ENCODE measurements at regions not wholly inside any gene's neighbourhood (a gene's known extent, or its start where the extent isn't known, plus 50 kb on each side); places are given as distances from the start of the nearest gene placed in this dataset.

- no peaks in the 10 kb centered on the region for H3K9me3 ChIP-seq (ENCODE audit: low read length)
- no peaks in the 10 kb centered on the region for H3K36me3 ChIP-seq (ENCODE audit: insufficient read depth, low read length)
- no peaks in the 10 kb centered on the region for H3K9me2 ChIP-seq (ENCODE audit: insufficient read depth, low read length)
- no peaks in the 10 kb centered on the region for H3K79me2 ChIP-seq (ENCODE audit: insufficient read depth, low read depth, low read length)
- BruUV-seq (replicated peaks): no TSS peak
- intact Hi-C loops (cut with micrococcal nuclease; ENCODE audit: unreplicated experiment): no loop called here
- no peak overlapping the region for H3K4me2 ChIP-seq (ENCODE audit: low read length)
- POLR2A ChIA-PET: interaction anchor here (0.6 kb wide), 1 partner anchor 28 kb away, joined by 3 read pairs; no protein-coding TSS in a partner anchor
- no peak overlapping the region for H3K4me3 ChIP-seq (ENCODE audit: low read depth, low read length, poor library complexity, severe bottlenecking)
- TF ChIP-seq CTCF (conservative IDR thresholded peaks at IDR 0.05; ENCODE audit: low read length) (no peak), EZH2phosphoT487 (IDR thresholded peaks at IDR 0.05; ENCODE audit: borderline replicate concordance, low read depth, low read length) (no peak)
- H4K20me1 ChIP-seq (ENCODE audit: insufficient read depth, low read length): no peaks in the 10 kb centered on the region
- CTCF ChIA-PET (ENCODE audit: unreplicated experiment): no interaction called here
- H3K27ac ChIP-seq (ENCODE audit: low read depth, low read length, poor library complexity, severe bottlenecking): no peak overlapping the region
- no peaks in the 10 kb centered on the region for H3K4me1 ChIP-seq (ENCODE audit: insufficient read depth, low read length, poor library complexity, severe bottlenecking)
- no peak overlapping the region for H2AFZ ChIP-seq (ENCODE audit: low read length)
- DNase-seq (ENCODE audit: low spot score): no peak
Measured at GRCh38 chr3:29099775-29100174, 181.1 kb upstream of the RBMS3 start.

GRCh38 chr3:29100292-29100691 lies 180.6 kb upstream of the RBMS3 start:
- no peak overlapping the region for H3K4me3 ChIP-seq (ENCODE audit: low read depth, low read length, poor library complexity, severe bottlenecking)
- TF ChIP-seq CTCF (conservative IDR thresholded peaks at IDR 0.05; ENCODE audit: low read length): no peak
- no peak for TF ChIP-seq EZH2phosphoT487 (IDR thresholded peaks at IDR 0.05; ENCODE audit: borderline replicate concordance, low read depth, low read length)
- no peaks in the 10 kb centered on the region for H3K79me2 ChIP-seq (ENCODE audit: insufficient read depth, low read depth, low read length)
- no peak overlapping the region for H3K4me2 ChIP-seq (ENCODE audit: low read length)
- POLR2A ChIA-PET: no interaction called here
- intact Hi-C loops (cut with micrococcal nuclease; ENCODE audit: unreplicated experiment): no loop called here
- no peak overlapping the region for H3K27ac ChIP-seq (ENCODE audit: low read depth, low read length, poor library complexity, severe bottlenecking)
- H3K4me1 ChIP-seq (ENCODE audit: insufficient read depth, low read length, poor library complexity, severe bottlenecking): no peaks in the 10 kb centered on the region
- no peak overlapping the region; the same call in 1 of the 2 replicates for H2AFZ ChIP-seq (ENCODE audit: low read length)
- H3K9me3 ChIP-seq (ENCODE audit: low read length): no peaks in the 10 kb centered on the region
- no peak for DNase-seq (ENCODE audit: low spot score)
- H3K9me2 ChIP-seq (ENCODE audit: insufficient read depth, low read length): no peaks in the 10 kb centered on the region
- no peaks in the 10 kb centered on the region for H4K20me1 ChIP-seq (ENCODE audit: insufficient read depth, low read length)
- BruUV-seq (replicated peaks): no TSS peak
- no peaks in the 10 kb centered on the region for H3K36me3 ChIP-seq (ENCODE audit: insufficient read depth, low read length)
- CTCF ChIA-PET (ENCODE audit: unreplicated experiment): no interaction called here

- Histone ChIP-seq H3K9me3 (ENCODE audit: low read length) (no peaks in the 10 kb centered on the region), H3K9me2 (ENCODE audit: insufficient read depth, low read length) (no peaks in the 10 kb centered on the region), H3K4me2 (ENCODE audit: low read length) (no peak overlapping the region), H3K27ac (ENCODE audit: low read depth, low read length, poor library complexity, severe bottlenecking) (no peak overlapping the region), H3K4me3 (ENCODE audit: low read depth, low read length, poor library complexity, severe bottlenecking) (no peak overlapping the region), H4K20me1 (ENCODE audit: insufficient read depth, low read length) (no peaks in the 10 kb centered on the region), H3K36me3 (ENCODE audit: insufficient read depth, low read length) (no peaks in the 10 kb centered on the region), H3K4me1 (ENCODE audit: insufficient read depth, low read length, poor library complexity, severe bottlenecking) (no peaks in the 10 kb centered on the region), H2AFZ (ENCODE audit: low read length) (no peak overlapping the region), H3K79me2 (ENCODE audit: insufficient read depth, low read depth, low read length) (no peaks in the 10 kb centered on the region)
- ChIA-PET CTCF (ENCODE audit: unreplicated experiment) (no interaction called here), POLR2A (interaction anchor here (0.6 to 0.8 kb wide), 2 partner anchors 28 to 192 kb away, joined by 3 read pairs; no protein-coding TSS in a partner anchor)
- TF ChIP-seq CTCF (conservative IDR thresholded peaks at IDR 0.05; ENCODE audit: low read length): no peak
- TF ChIP-seq EZH2phosphoT487 (IDR thresholded peaks at IDR 0.05; ENCODE audit: borderline replicate concordance, low read depth, low read length): no peak
- DNase-seq (ENCODE audit: low spot score): no peak
- intact Hi-C loops (cut with micrococcal nuclease; ENCODE audit: unreplicated experiment): no loop called here
- no TSS peak for BruUV-seq (replicated peaks)
Measured at GRCh38 chr3:29128001-29128400, 152.9 kb upstream of the RBMS3 start.

Data from OCI-LY7 (cell line).